Keratinocyte (primary cell): ENCODE measurements at regions not wholly inside any gene's neighbourhood (a gene's known extent, or its start where the extent isn't known, plus 50 kb on each side); places are given as distances from the start of the nearest gene placed in this dataset.

Source experiments
- CTCF ChIP-seq, 3 experiments: IDR thresholded peaks in 1 of 3; conservative IDR thresholded peaks in 1 of 3; optimal IDR thresholded peaks in 1 of 3; 2 replicates in 2 of 3; 3 replicates in 1 of 3; pipeline versions ENCODE3 to v1.5.1; 2011; ENCODE audit warnings: low read length in 3 of 3, mild to moderate bottlenecking in 3 of 3, moderate library complexity in 2 of 3, control low read depth in 1 of 3, inconsistent platforms in 1 of 3; ENCODE audit not compliant: insufficient read depth in 2 of 3; ENCODE audit errors: extremely low read depth in 1 of 3
- EZH2 ChIP-seq: IDR thresholded peaks from one replicate; pipeline ENCODE4 v1.6.1; 2012; ENCODE audit warnings: inconsistent platforms, mild to moderate bottlenecking, low read length, moderate library complexity

GRCh38 chr4:31651541-31651940 is 931.4 kb downstream of the PCDH7 start:
- no peak for TF ChIP-seq CTCF (optimal IDR thresholded peaks at IDR 0.05 in 1 of 3, IDR thresholded peaks at IDR 0.05 in 1 of 3, conservative IDR thresholded peaks at IDR 0.05 in 1 of 3; ENCODE audit: extremely low read depth in 1 of 3, insufficient read depth in 2 of 3, low read length in 3 of 3)
- no peak for TF ChIP-seq EZH2
